Right lobe of liver (tissue), 4 donors: ENCODE measurements at regions not wholly inside any gene's neighbourhood (a gene's known extent, or its start where the extent isn't known, plus 50 kb on each side); places are given as distances from the start of the nearest gene placed in this dataset.

ENCODE experiments used
- POLR2A ChIP-seq: fragments of 450-650 bp; IDR thresholded peaks from one replicate; pipeline ENCODE4 v1.6.1; 2017; ENCODE audit warnings: antibody characterized with exemption, mild to moderate bottlenecking
- TF ChIP-seq, protein P1 (sequence below), 4 donors: fragments of 200-600 bp in 3 of 4; fragments of 450-650 bp in 1 of 4; IDR thresholded peaks; one replicate each; pipeline versions ENCODE4 v1.5.1 to v1.8.0; 2016 to 2022; ENCODE audit warnings: antibody characterized with exemption in 4 of 4, mild to moderate bottlenecking in 2 of 4
- donor health status: DM: no; HTN: no; CAD: no.
- donor health status: DM: no; HTN: no; CAD: no.
- donor health status: DM: no; HTN: yes; CAD: no.

- TF ChIP-seq, protein P1, sequence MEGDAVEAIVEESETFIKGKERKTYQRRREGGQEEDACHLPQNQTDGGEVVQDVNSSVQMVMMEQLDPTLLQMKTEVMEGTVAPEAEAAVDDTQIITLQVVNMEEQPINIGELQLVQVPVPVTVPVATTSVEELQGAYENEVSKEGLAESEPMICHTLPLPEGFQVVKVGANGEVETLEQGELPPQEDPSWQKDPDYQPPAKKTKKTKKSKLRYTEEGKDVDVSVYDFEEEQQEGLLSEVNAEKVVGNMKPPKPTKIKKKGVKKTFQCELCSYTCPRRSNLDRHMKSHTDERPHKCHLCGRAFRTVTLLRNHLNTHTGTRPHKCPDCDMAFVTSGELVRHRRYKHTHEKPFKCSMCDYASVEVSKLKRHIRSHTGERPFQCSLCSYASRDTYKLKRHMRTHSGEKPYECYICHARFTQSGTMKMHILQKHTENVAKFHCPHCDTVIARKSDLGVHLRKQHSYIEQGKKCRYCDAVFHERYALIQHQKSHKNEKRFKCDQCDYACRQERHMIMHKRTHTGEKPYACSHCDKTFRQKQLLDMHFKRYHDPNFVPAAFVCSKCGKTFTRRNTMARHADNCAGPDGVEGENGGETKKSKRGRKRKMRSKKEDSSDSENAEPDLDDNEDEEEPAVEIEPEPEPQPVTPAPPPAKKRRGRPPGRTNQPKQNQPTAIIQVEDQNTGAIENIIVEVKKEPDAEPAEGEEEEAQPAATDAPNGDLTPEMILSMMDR (IDR thresholded peaks at IDR 0.05), result no peak
- no peak for TF ChIP-seq POLR2A
Measured at GRCh38 chr12:58263816-58264215, 322.4 kb downstream of the ATP23 start.
